NCI-H524 treated with DMSO at 0.1 percent for 48 hours (cell line): ENCODE measurements at regions not wholly inside any gene's neighbourhood (a gene's known extent, or its start where the extent isn't known, plus 50 kb on each side); places are given as distances from the start of the nearest gene placed in this dataset.

ENCODE experiments used
- DNase-seq: peaks from one replicate; lab custom pipeline; 2025; lab: John Stamatoyannopoulos, UW

GRCh38 chr14:63781686-63782085 is 53.8 kb upstream of the SGPP1 start:
- no peak for DNase-seq

- peak; percentile 48 for DNase-seq
Observed at GRCh38 chr14:63782683-63783389, 55.0 kb upstream of the SGPP1 start.

GRCh38 chr14:63788011-63788933 is 60.4 kb upstream of the SGPP1 start:
- no peak for DNase-seq

- no peak for DNase-seq
Observed at GRCh38 chr14:63793376-63793775, 59.4 kb upstream of the SYNE2 start.

- DNase-seq = no peak
Observed at GRCh38 chr14:63795532-63795931, 57.3 kb upstream of the SYNE2 start.

GRCh38 chr14:63800083-63800482 is 52.7 kb upstream of the SYNE2 start:
- DNase-seq = no peak

- peak; percentile 36 for DNase-seq
Observed at GRCh38 chr14:63800651-63801375, 52.0 kb upstream of the SYNE2 start.
